Mesenchymal stem cell (in vitro differentiated cells and primary cell): ENCODE measurements at regions not wholly inside any gene's neighbourhood (a gene's known extent, or its start where the extent isn't known, plus 50 kb on each side); places are given as distances from the start of the nearest gene placed in this dataset.

Experiments used
- DNase-seq: peaks from one replicate; pipeline ENCODE4 v3.0.0-alpha.2; 2013
- H2AFZ ChIP-seq: one replicate; pipeline ENCODE4 v1.6.1; 2013; ENCODE audit warnings: low read depth, mild to moderate bottlenecking, control low read depth, inconsistent platforms, low read length, moderate library complexity
- H2AK5ac ChIP-seq: 2 replicates; pipeline ENCODE4 v1.6.1; 2013; ENCODE audit warnings: low read length, moderate library complexity, mild to moderate bottlenecking, inconsistent platforms; ENCODE audit not compliant: severe bottlenecking
- H2BK120ac ChIP-seq: one replicate; pipeline ENCODE4 v1.6.1; 2013; ENCODE audit warnings: low read depth, mild to moderate bottlenecking, inconsistent platforms, low read length, moderate library complexity
- H2BK12ac ChIP-seq, 2 experiments: one replicate each; pipeline ENCODE4 v1.6.1; 2013; ENCODE audit warnings: inconsistent platforms in 2 of 2, low read length in 2 of 2, mild to moderate bottlenecking in 2 of 2, moderate library complexity in 2 of 2, control low read depth in 1 of 2
- H2BK15ac ChIP-seq: one replicate; pipeline ENCODE4 v1.6.1; 2013; ENCODE audit warnings: mild to moderate bottlenecking, low read depth, inconsistent platforms; ENCODE audit not compliant: poor library complexity, severe bottlenecking
- H2BK5ac ChIP-seq: 2 replicates; pipeline ENCODE4 v1.6.1; 2013; ENCODE audit warnings: low read depth, mild to moderate bottlenecking, low read length, control low read depth, inconsistent platforms; ENCODE audit not compliant: poor library complexity, severe bottlenecking
- H3K14ac ChIP-seq, 2 experiments: one replicate each; pipeline ENCODE4 v1.6.1; 2013; ENCODE audit warnings: inconsistent platforms in 2 of 2, low read length in 2 of 2, control low read depth in 1 of 2, mild to moderate bottlenecking in 1 of 2, moderate library complexity in 1 of 2
- H3K18ac ChIP-seq, 2 experiments: one replicate each; pipeline ENCODE4 v1.6.1; 2013; ENCODE audit warnings: inconsistent platforms in 2 of 2, low read length in 2 of 2, control low read depth in 1 of 2, low read depth in 1 of 2, mild to moderate bottlenecking in 1 of 2
- H3K23ac ChIP-seq, 2 experiments: one replicate each; pipeline ENCODE4 v1.6.1; 2013; ENCODE audit warnings: inconsistent platforms in 2 of 2, low read length in 2 of 2, mild to moderate bottlenecking in 2 of 2, moderate library complexity in 2 of 2, control low read depth in 1 of 2
- H3K27ac ChIP-seq: 2 replicates; pipeline ENCODE4 v1.5.1; 2013; ENCODE audit warnings: mild to moderate bottlenecking, moderate library complexity, low read length, control low read depth, inconsistent platforms; ENCODE audit not compliant: poor library complexity, severe bottlenecking
- H3K27me3 ChIP-seq, 2 experiments: 2 replicates each; pipeline versions ENCODE4 v1.6.1 to v1.7.0; 2013; ENCODE audit warnings: low read length in 2 of 2, mild to moderate bottlenecking in 2 of 2, moderate library complexity in 2 of 2, control low read depth in 1 of 2, inconsistent platforms in 1 of 2; ENCODE audit not compliant: control insufficient read depth in 1 of 2, insufficient read depth in 1 of 2
- H3K36me3 ChIP-seq, 2 experiments: 2 replicates each; pipeline versions ENCODE4 v1.6.1 to v1.7.0; 2013; ENCODE audit warnings: low read length in 2 of 2, control low read depth in 1 of 2, inconsistent platforms in 1 of 2, low read depth in 1 of 2, mild to moderate bottlenecking in 1 of 2; ENCODE audit not compliant: insufficient read depth in 2 of 2, control insufficient read depth in 1 of 2
- H3K4ac ChIP-seq, 2 experiments: one replicate each; pipeline ENCODE4 v1.6.1; 2013; ENCODE audit warnings: inconsistent platforms in 2 of 2, low read length in 2 of 2, mild to moderate bottlenecking in 2 of 2, moderate library complexity in 2 of 2, control low read depth in 1 of 2, low read depth in 1 of 2
- H3K4me1 ChIP-seq: 2 replicates; pipeline ENCODE4 v1.6.1; 2013; ENCODE audit warnings: low read depth, low read length, control low read depth; ENCODE audit not compliant: control insufficient read depth, insufficient read depth
- H3K4me2 ChIP-seq: 2 replicates; pipeline ENCODE4 v1.6.1; 2013; ENCODE audit warnings: low read length, mild to moderate bottlenecking, inconsistent platforms; ENCODE audit not compliant: poor library complexity, severe bottlenecking
- H3K4me3 ChIP-seq, 2 experiments: 2 replicates each; pipeline versions ENCODE4 v1.5.1 to v1.7.0; 2013; ENCODE audit warnings: low read length in 2 of 2, mild to moderate bottlenecking in 2 of 2, control low read depth in 1 of 2, low read depth in 1 of 2; ENCODE audit not compliant: insufficient read depth in 1 of 2
- H3K79me1 ChIP-seq: replicated peaks from 2 replicates; pipeline ENCODE4 v1.6.1; 2013; ENCODE audit warnings: mild to moderate bottlenecking, control low read depth, low read length, inconsistent platforms; ENCODE audit not compliant: poor library complexity, severe bottlenecking
- H3K9ac ChIP-seq: 2 replicates; pipeline ENCODE4 v1.7.0; 2013; ENCODE audit warnings: mild to moderate bottlenecking, low read length, moderate library complexity
- H3K9me3 ChIP-seq: 2 replicates; pipeline ENCODE4 v1.7.0; 2013; ENCODE audit warnings: mild to moderate bottlenecking, low read length; ENCODE audit not compliant: control insufficient read depth
- H4K8ac ChIP-seq: one replicate; pipeline ENCODE4 v1.6.1; 2013; ENCODE audit warnings: inconsistent platforms, mild to moderate bottlenecking, low read length, moderate library complexity
- H4K91ac ChIP-seq: one replicate; pipeline ENCODE4 v1.6.1; 2013; ENCODE audit warnings: mild to moderate bottlenecking, low read length, inconsistent platforms
- WGBS: methylation state at CpG from one replicate; pipeline ENCODE4 v1.1.7; 2013; ENCODE audit warnings: mixed read lengths; 5-methylcytosine and 5-hydroxymethylcytosine counted together

DNA sequence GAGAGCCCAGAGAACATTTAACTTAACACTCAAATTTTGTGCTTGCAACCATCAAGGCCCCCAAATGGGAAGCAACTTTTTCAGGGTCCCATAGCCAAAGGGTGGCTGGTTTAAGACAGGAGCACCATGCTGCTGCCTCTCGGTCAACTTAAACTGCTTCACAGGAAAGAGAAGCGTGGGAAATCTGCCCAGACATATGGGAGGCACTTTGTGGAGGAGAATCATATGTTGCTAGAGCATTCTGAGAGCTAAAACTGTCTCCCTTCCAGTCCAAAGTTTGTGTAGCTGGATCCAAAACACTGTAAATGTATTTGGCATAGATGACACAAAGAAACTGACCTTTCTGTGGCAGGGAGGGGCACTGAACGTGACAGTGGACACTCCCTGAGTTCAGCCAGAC, 305.9 kb upstream of the RORA start:
- Histone ChIP-seq H3K4me2 (no peak overlapping the region), H3K36me3 (no peaks in the 10 kb centered on the region), H3K18ac (no peak overlapping the region), H2BK120ac (no peak overlapping the region), H2AFZ (no peak overlapping the region), H3K4me1 (no peaks in the 10 kb centered on the region), H3K23ac (no peak overlapping the region), H3K9ac (no peak overlapping the region), H3K4me3 (no peak overlapping the region), H2BK5ac (no peak overlapping the region), H4K8ac (no peak overlapping the region), H3K27ac (no peak overlapping the region), H2AK5ac (no peak overlapping the region), H3K4ac (no peak overlapping the region), H4K91ac (no peak overlapping the region), H2BK15ac (no peak overlapping the region), H3K14ac (no peak overlapping the region), H2BK12ac (no peak overlapping the region), H3K27me3 (peaks cover 0 to 32% of the 10 kb centered on the region in 2 experiments), H3K79me1 (no peaks in the 10 kb centered on the region), H3K9me3 (no peaks in the 10 kb centered on the region)
- DNase-seq, result no peak
- WGBS, result 61% methylated on average over 3 of the region's 3 CpGs

GRCh38 chr15:61530769-61531168, 301.7 kb upstream of the RORA start:
- no peaks in the 10 kb centered on the region for H3K36me3 ChIP-seq
- no peak overlapping the region for H2BK5ac ChIP-seq
- no peak overlapping the region for H4K8ac ChIP-seq
- no peak for DNase-seq
- no peaks in the 10 kb centered on the region for H3K9me3 ChIP-seq
- H3K4me3 ChIP-seq, result no peak overlapping the region
- no peaks in the 10 kb centered on the region for H3K4me1 ChIP-seq
- H3K23ac ChIP-seq, result no peak overlapping the region
- no peak overlapping the region for H3K14ac ChIP-seq
- WGBS, result 88% methylated on average over 1 of the region's 2 CpGs
- H3K4me2 ChIP-seq, result no peak overlapping the region
- H2BK120ac ChIP-seq, result no peak overlapping the region
- H4K91ac ChIP-seq, result no peak overlapping the region
- no peak overlapping the region for H2BK12ac ChIP-seq
- no peak overlapping the region for H3K18ac ChIP-seq
- no peak overlapping the region for H3K27ac ChIP-seq
- peaks cover 0 to 11% of the 10 kb centered on the region in 2 experiments for H3K27me3 ChIP-seq
- H3K79me1 ChIP-seq, result no peaks in the 10 kb centered on the region
- H2AFZ ChIP-seq, result no peak overlapping the region
- no peak overlapping the region for H2BK15ac ChIP-seq
- H2AK5ac ChIP-seq, result no peak overlapping the region
- H3K4ac ChIP-seq, result no peak overlapping the region
- no peak overlapping the region for H3K9ac ChIP-seq

DNA sequence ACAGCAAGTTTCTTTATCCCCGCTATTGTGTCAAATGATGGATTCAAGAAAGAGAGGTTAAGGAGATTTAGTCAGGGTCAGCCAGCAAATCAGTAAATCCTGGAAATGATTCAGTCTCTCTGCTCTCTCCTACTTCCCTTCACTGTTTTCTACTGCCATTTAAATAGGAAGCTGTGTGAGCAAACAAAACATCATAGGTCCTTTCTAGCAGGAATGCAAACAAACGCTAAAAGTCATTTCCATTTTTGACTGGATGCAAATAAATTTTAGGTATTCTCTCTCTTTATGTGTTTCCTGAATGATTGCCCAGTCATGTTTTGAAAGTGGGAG, 299.4 kb upstream of the RORA start:
- H2BK5ac ChIP-seq, result no peak overlapping the region
- no peak overlapping the region for H3K9ac ChIP-seq
- no peak overlapping the region for H3K23ac ChIP-seq
- no peak overlapping the region for H4K91ac ChIP-seq
- H3K79me1 ChIP-seq, result no peaks in the 10 kb centered on the region
- H2BK12ac ChIP-seq, result no peak overlapping the region
- no peak overlapping the region for H3K14ac ChIP-seq
- no peaks in the 10 kb centered on the region for H3K9me3 ChIP-seq
- no peaks in the 10 kb centered on the region for H3K27me3 ChIP-seq
- no peak overlapping the region for H2BK15ac ChIP-seq
- no peak overlapping the region for H3K4me2 ChIP-seq
- no peaks in the 10 kb centered on the region for H3K36me3 ChIP-seq
- no peak overlapping the region for H3K4me3 ChIP-seq
- H3K4ac ChIP-seq, result no peak overlapping the region
- no peak overlapping the region for H2BK120ac ChIP-seq
- H2AFZ ChIP-seq, result no peak overlapping the region
- H3K4me1 ChIP-seq, result no peaks in the 10 kb centered on the region
- DNase-seq, result no peak
- 0% methylated on average over 1 of the region's 2 CpGs for WGBS
- H4K8ac ChIP-seq, result no peak overlapping the region
- H3K18ac ChIP-seq, result no peak overlapping the region
- no peak overlapping the region for H2AK5ac ChIP-seq
- no peak overlapping the region for H3K27ac ChIP-seq

- no peak overlapping the region for H3K4ac ChIP-seq
Measured at GRCh38 chr15:61527836-61528580, 298.9 kb upstream of the RORA start.

More at GRCh38 chr15:61527836-61528580, 298.9 kb upstream of the RORA start:
- Histone ChIP-seq H2BK5ac (no peak overlapping the region), H4K91ac (no peak overlapping the region), H3K9me3 (no peaks in the 10 kb centered on the region), H3K14ac (no peak overlapping the region), H2BK15ac (no peak overlapping the region), H3K27ac (no peak overlapping the region), H3K36me3 (no peaks in the 10 kb centered on the region), H3K18ac (no peak overlapping the region), H3K4me3 (no peak overlapping the region), H2BK120ac (no peak overlapping the region), H3K9ac (no peak overlapping the region), H2AFZ (no peak overlapping the region), H3K4me1 (no peaks in the 10 kb centered on the region), H2AK5ac (no peak overlapping the region), H2BK12ac (no peak overlapping the region), H3K79me1 (no peaks in the 10 kb centered on the region), H3K23ac (no peak overlapping the region), H3K4me2 (no peak overlapping the region), H3K27me3 (no peaks in the 10 kb centered on the region), H4K8ac (no peak overlapping the region)
- 64% methylated on average over 5 of the region's 9 CpGs for WGBS
- DNase-seq, result no peak
